OCI-LY1 (cell line): ENCODE measurements at regions not wholly inside any gene's neighbourhood (a gene's known extent, or its start where the extent isn't known, plus 50 kb on each side); places are given as distances from the start of the nearest gene placed in this dataset.

ENCODE experiments used
- H2AFZ ChIP-seq: fragments of 200-600 bp; sonication (generic), shearing (Covaris generic); 2 replicates; pipeline ENCODE4 v1.6.0; 2014; ENCODE audit warnings: antibody characterized with exemption, mild to moderate bottlenecking, low read length
- H3F3A ChIP-seq: fragments of 200-600 bp; sonication (generic), shearing (Covaris generic); 2 replicates; pipeline ENCODE4 v1.6.0; 2014; ENCODE audit warnings: mild to moderate bottlenecking, antibody characterized with exemption, low read length, moderate library complexity; ENCODE audit not compliant: insufficient read depth
- H3K27ac ChIP-seq: fragments of 200-600 bp; sonication (generic); 2 replicates; pipeline ENCODE4 v1.5.1; 2014; ENCODE audit warnings: low read length, mixed run types, mild to moderate bottlenecking, low read depth; ENCODE audit not compliant: poor library complexity, severe bottlenecking
- H3K27me3 ChIP-seq: fragments of 200-600 bp; sonication (generic); 2 replicates; pipeline ENCODE4 v1.6.0; 2014; ENCODE audit warnings: antibody characterized with exemption, mild to moderate bottlenecking, low read length, moderate library complexity; ENCODE audit not compliant: insufficient read depth
- H3K36me3 ChIP-seq: fragments of 200-600 bp; sonication (generic); 2 replicates; pipeline ENCODE4 v1.6.1; 2014; ENCODE audit warnings: mild to moderate bottlenecking, antibody characterized with exemption, low read length, moderate library complexity, mixed read lengths; ENCODE audit not compliant: insufficient read depth
- H3K4me1 ChIP-seq: fragments of 200-600 bp; sonication (generic); 2 replicates; pipeline ENCODE4 v1.5.1; 2014; ENCODE audit warnings: mild to moderate bottlenecking, low read length, moderate library complexity; ENCODE audit not compliant: insufficient read depth, severe bottlenecking
- H3K4me2 ChIP-seq: fragments of 200-600 bp; sonication (generic), shearing (Covaris generic); 2 replicates; pipeline ENCODE4 v1.6.1; 2014; ENCODE audit warnings: low read length
- H3K4me3 ChIP-seq: fragments of 200-600 bp; sonication (generic); 2 replicates; pipeline ENCODE4 v1.5.1; 2014; ENCODE audit warnings: low read length, low read depth, mild to moderate bottlenecking, mixed read lengths; ENCODE audit not compliant: poor library complexity, severe bottlenecking
- H3K79me2 ChIP-seq: fragments of 200-600 bp; shearing (Covaris generic); 2 replicates; pipeline ENCODE4 v1.6.1; 2016; ENCODE audit warnings: mixed run types, low read length, mixed read lengths; ENCODE audit not compliant: insufficient read depth
- H3K9ac ChIP-seq: fragments of 200-600 bp; sonication (generic), shearing (Covaris generic); 2 replicates; pipeline ENCODE4 v1.6.1; 2014; ENCODE audit warnings: mild to moderate bottlenecking, low read length, mixed read lengths
- H3K9me2 ChIP-seq: fragments of 200-600 bp; sonication (generic), shearing (Covaris generic); 2 replicates; pipeline ENCODE4 v1.6.1; 2014; ENCODE audit warnings: low read depth, mild to moderate bottlenecking, low read length, mixed read lengths
- H3K9me3 ChIP-seq: fragments of 200-600 bp; shearing (Covaris generic); 2 replicates; pipeline ENCODE4 v1.6.1; 2014; ENCODE audit warnings: low read length, mixed read lengths
- H4K20me1 ChIP-seq: fragments of 200-600 bp; sonication (generic), shearing (Covaris generic); 2 replicates; pipeline ENCODE4 v1.6.0; 2016; ENCODE audit warnings: mild to moderate bottlenecking, low read length; ENCODE audit not compliant: insufficient read depth
- CTCF ChIP-seq: fragments of 200-600 bp; sonication (generic), shearing (Covaris generic); IDR thresholded peaks from 2 replicates; pipeline ENCODE4 v1.5.1; 2017; ENCODE audit warnings: mild to moderate bottlenecking, antibody characterized with exemption, low read length, moderate library complexity, mixed read lengths
- EZH2 ChIP-seq: fragments of 200-600 bp; sonication (generic), shearing (Covaris generic); IDR thresholded peaks from 2 replicates; pipeline ENCODE4 v1.8.0; 2017; ENCODE audit warnings: borderline replicate concordance, mixed run types, mild to moderate bottlenecking, antibody characterized with exemption, low read length, moderate library complexity, mixed read lengths

GRCh38 chr9:93843396-93843795, 111.8 kb downstream of the BARX1 start:
- no peak for TF ChIP-seq CTCF
- H3K4me1 ChIP-seq, result no peaks in the 10 kb centered on the region
- no peaks in the 10 kb centered on the region for H3K79me2 ChIP-seq
- H3K4me2 ChIP-seq, result no peak overlapping the region
- no peaks in the 10 kb centered on the region for H3K9me2 ChIP-seq
- no peaks in the 10 kb centered on the region for H4K20me1 ChIP-seq
- no peaks in the 10 kb centered on the region for H3K36me3 ChIP-seq
- H3K27ac ChIP-seq, result no peak overlapping the region
- no peaks in the 10 kb centered on the region for H3F3A ChIP-seq
- no peak overlapping the region for H2AFZ ChIP-seq
- H3K4me3 ChIP-seq, result no peak overlapping the region
- no peaks in the 10 kb centered on the region for H3K9me3 ChIP-seq
- no peak overlapping the region for H3K9ac ChIP-seq
- no peaks in the 10 kb centered on the region for H3K27me3 ChIP-seq

- no peak overlapping the region for H2AFZ ChIP-seq
- no peaks in the 10 kb centered on the region for H4K20me1 ChIP-seq
- H3K36me3 ChIP-seq, result no peaks in the 10 kb centered on the region
- no peak overlapping the region for H3K4me2 ChIP-seq
- no peak for TF ChIP-seq CTCF
- TF ChIP-seq EZH2, result no peak
- H3K4me1 ChIP-seq, result no peaks in the 10 kb centered on the region
- no peaks in the 10 kb centered on the region; the same call in 1 of the 2 replicates for H3K27me3 ChIP-seq
- no peaks in the 10 kb centered on the region for H3K9me3 ChIP-seq
- H3K9ac ChIP-seq, result no peak overlapping the region
- no peak overlapping the region for H3K27ac ChIP-seq
- H3F3A ChIP-seq, result no peaks in the 10 kb centered on the region
- no peak overlapping the region for H3K4me3 ChIP-seq
- H3K9me2 ChIP-seq, result no peaks in the 10 kb centered on the region
- no peaks in the 10 kb centered on the region for H3K79me2 ChIP-seq
These were observed 124.5 kb downstream of the BARX1 start for GRCh38 chr9:93830606-93831005.

- no peak overlapping the region for H3K4me2 ChIP-seq
- H3K4me1 ChIP-seq, result no peaks in the 10 kb centered on the region
- H3K36me3 ChIP-seq, result no peaks in the 10 kb centered on the region
- no peaks in the 10 kb centered on the region for H3F3A ChIP-seq
- H3K9me2 ChIP-seq, result no peaks in the 10 kb centered on the region
- H3K9ac ChIP-seq, result no peak overlapping the region
- no peaks in the 10 kb centered on the region for H4K20me1 ChIP-seq
- H2AFZ ChIP-seq, result no peak overlapping the region
- no peak overlapping the region for H3K27ac ChIP-seq
- no peaks in the 10 kb centered on the region for H3K9me3 ChIP-seq
- no peaks in the 10 kb centered on the region; the same call in 1 of the 2 replicates for H3K27me3 ChIP-seq
- TF ChIP-seq EZH2 (no peak), CTCF (no peak)
- H3K4me3 ChIP-seq, result no peak overlapping the region
- no peaks in the 10 kb centered on the region for H3K79me2 ChIP-seq
These were observed 125.1 kb downstream of the BARX1 start for GRCh38 chr9:93830012-93830596.
